HepG2 (cell line): ENCODE measurements at regions not wholly inside any gene's neighbourhood (a gene's known extent, or its start where the extent isn't known, plus 50 kb on each side); places are given as distances from the start of the nearest gene placed in this dataset.

Source experiments
- ATAC-seq: fragments of 200-7000 bp; cut with Tn5 transposase; 3 replicates; pipeline ENCODE4 v1.9.1; 2020; ENCODE audit warnings: mild to moderate bottlenecking, moderate library complexity
- BruUV-seq: library from RNA; stranded (reverse); fragments of 400-500 nt; replicated peaks from 2 replicates; lab custom pipeline; 2021; lab: Mats Ljungman, UMichigan
- CTCF ChIA-PET: fragments of 300-600 bp; formaldehyde crosslinking; extraction: SDS; loops from one replicate; lab custom pipeline; 2021; ENCODE audit warnings: low total read pairs, inconsistent platforms, low intra/inter-chr PET ratio; lab: Yijun Ruan, JAX
- POLR2A ChIA-PET: fragments of 350-600 bp; sonication (Branson Sonifier 250); formaldehyde crosslinking; loops from one replicate; lab custom pipeline; 2020; ENCODE audit warnings: antibody characterized with exemption, inconsistent platforms; lab: Yijun Ruan, JAX
- DNase-seq: peaks from one replicate; pipeline ENCODE4 v3.0.0-alpha.2; 2015; ENCODE audit warnings: low spot score
- FAIRE-seq: peaks from 3 replicates; lab custom pipeline; 2011; peaks lifted over from hg19 to GRCh38; lab: Jason Lieb, UNC
- H2AFZ ChIP-seq: one replicate; pipeline ENCODE4 v1.6.1; 2011; ENCODE audit warnings: low read length, inconsistent platforms
- H3K27ac ChIP-seq: fragments of 300-600 bp; 3 replicates; pipeline ENCODE4 v1.8.0; 2011; ENCODE audit warnings: mixed run types, mild to moderate bottlenecking, mixed read lengths, low read length, inconsistent platforms; ENCODE audit not compliant: insufficient read depth; ENCODE audit errors: extremely low read length
- H3K27me3 ChIP-seq, 2 experiments: fragments of 200-600 bp in 1 of 2; 2 replicates in 1 of 2; 3 replicates in 1 of 2; pipeline versions ENCODE4 v1.6.0 to v1.8.0; 2011; ENCODE audit warnings: low read length in 2 of 2, mild to moderate bottlenecking in 2 of 2, moderate library complexity in 2 of 2, inconsistent platforms in 1 of 2; ENCODE audit not compliant: insufficient read depth in 2 of 2, control insufficient read depth in 1 of 2
- H3K36me3 ChIP-seq, 2 experiments: fragments of 200-600 bp in 1 of 2; replicated peaks in 1 of 2; 2 replicates in 1 of 2; 3 replicates in 1 of 2; pipeline versions ENCODE4 v1.5.1 to v1.8.0; 2011; ENCODE audit warnings: low read length in 2 of 2, inconsistent platforms in 1 of 2; ENCODE audit not compliant: insufficient read depth in 2 of 2, control insufficient read depth in 1 of 2
- H3K4me1 ChIP-seq: 2 replicates; pipeline ENCODE4 v1.5.1; 2012; ENCODE audit warnings: low read length, inconsistent platforms; ENCODE audit not compliant: insufficient read depth
- H3K4me2 ChIP-seq: 2 replicates; pipeline ENCODE4 v1.6.0; 2011; ENCODE audit warnings: low read depth, low read length, inconsistent platforms
- H3K4me3 ChIP-seq, 3 experiments: fragments of 200-600 bp in 1 of 3; sonication (generic), shearing (Covaris generic) in 1 of 3; replicated peaks in 1 of 3; 2 replicates each; pipeline ENCODE4 v1.5.1; 2011 to 2016; ENCODE audit warnings: low read length in 3 of 3, inconsistent platforms in 2 of 3, low read depth in 2 of 3, mild to moderate bottlenecking in 2 of 3, control low read depth in 1 of 3, mixed read lengths in 1 of 3; ENCODE audit not compliant: insufficient read depth in 1 of 3
- H3K79me2 ChIP-seq: one replicate; pipeline ENCODE4 v1.6.1; 2011; ENCODE audit warnings: low read length, inconsistent platforms; ENCODE audit not compliant: insufficient read depth
- H3K9ac ChIP-seq: 2 replicates; pipeline ENCODE4 v1.6.0; 2011; ENCODE audit warnings: mild to moderate bottlenecking, low read depth, low read length, inconsistent platforms; ENCODE audit not compliant: insufficient read depth
- H3K9me3 ChIP-seq: 2 replicates; pipeline ENCODE4 v1.5.1; 2012; ENCODE audit warnings: mild to moderate bottlenecking, low read length
- H4K20me1 ChIP-seq: 2 replicates; pipeline ENCODE4 v1.6.0; 2011; ENCODE audit warnings: inconsistent platforms, mild to moderate bottlenecking, low read length, moderate library complexity; ENCODE audit not compliant: insufficient read depth
- AKNA ChIP-seq: sonication (generic); formaldehyde crosslinking; IDR thresholded peaks from 2 replicates; pipeline ENCODE4 v1.4.0; 2020; ENCODE audit warnings: missing genetic modification reagents, borderline replicate concordance
- ATAD3A ChIP-seq: sonication (generic); formaldehyde crosslinking; IDR thresholded peaks from 2 replicates; pipeline ENCODE4 v1.4.0; 2020; ENCODE audit warnings: missing genetic modification reagents
- ATF6 ChIP-seq: sonication (generic); formaldehyde crosslinking; conservative IDR thresholded peaks from 2 replicates; pipeline ENCODE4 v1.4.0; 2020; ENCODE audit warnings: missing genetic modification reagents
- DRAP1 ChIP-seq: IDR thresholded peaks from 2 replicates; pipeline ENCODE4 v1.6.1; 2016; ENCODE audit warnings: missing genetic modification reagents, missing compliant biosample characterization
- FOXM1 ChIP-seq: sonication (generic); formaldehyde crosslinking; IDR thresholded peaks from 2 replicates; pipeline ENCODE4 v1.5.0; 2020; ENCODE audit warnings: missing genetic modification reagents
- RCOR2 ChIP-seq: IDR thresholded peaks from 2 replicates; pipeline ENCODE4 v1.6.1; 2016; ENCODE audit warnings: missing biosample characterization, missing genetic modification reagents
- RELA ChIP-seq: sonication (generic); formaldehyde crosslinking; IDR thresholded peaks from 2 replicates; pipeline ENCODE4 v1.4.0; 2020; ENCODE audit warnings: missing genetic modification reagents
- RXRA ChIP-seq: sonication (generic); formaldehyde crosslinking; IDR thresholded peaks from 2 replicates; pipeline ENCODE4 v1.5.1; 2020; ENCODE audit warnings: missing genetic modification reagents
- TBX2 ChIP-seq: sonication (generic); formaldehyde crosslinking; IDR thresholded peaks from 2 replicates; pipeline ENCODE4 v1.5.0; 2020; ENCODE audit warnings: missing genetic modification reagents, mild to moderate bottlenecking, borderline replicate concordance
- TFDP2 ChIP-seq: sonication (generic); formaldehyde crosslinking; IDR thresholded peaks from 2 replicates; pipeline ENCODE4 v1.4.0; 2020; ENCODE audit warnings: missing genetic modification reagents
- THAP7 ChIP-seq: sonication (generic); formaldehyde crosslinking; IDR thresholded peaks from 2 replicates; pipeline ENCODE4 v1.8.1; 2023; ENCODE audit warnings: mild to moderate bottlenecking, missing genetic modification reagents
- ZFYVE20 ChIP-seq: sonication (generic); formaldehyde crosslinking; IDR thresholded peaks from 2 replicates; pipeline ENCODE4 v1.8.0; 2023; ENCODE audit warnings: low read depth, mild to moderate bottlenecking, moderate library complexity, missing genetic modification reagents, borderline replicate concordance
- ZNF264 ChIP-seq: sonication (generic); formaldehyde crosslinking; IDR thresholded peaks from 2 replicates; pipeline ENCODE4 v1.4.0; 2020; ENCODE audit warnings: missing genetic modification reagents
- ZNF543 ChIP-seq: sonication (generic); formaldehyde crosslinking; IDR thresholded peaks from 2 replicates; pipeline ENCODE4 v1.4.0; 2020; ENCODE audit warnings: mild to moderate bottlenecking, missing genetic modification reagents
- ZNF674 ChIP-seq: sonication (generic); formaldehyde crosslinking; IDR thresholded peaks from 2 replicates; pipeline ENCODE4 v1.5.0; 2020; ENCODE audit warnings: low read depth, mild to moderate bottlenecking, missing genetic modification reagents
- ZNF776 ChIP-seq: sonication (generic); formaldehyde crosslinking; IDR thresholded peaks from 2 replicates; pipeline ENCODE4 v1.4.0; 2020; ENCODE audit warnings: mild to moderate bottlenecking, missing genetic modification reagents
- WGBS: methylation state at CpG from one replicate; pipeline ENCODE4 v1.1.6; 2017; ENCODE audit warnings: low lambda C conversion rate; 5-methylcytosine and 5-hydroxymethylcytosine counted together
- in situ Hi-C: cut with HindIII; loops from 2 replicates; pipeline ENCODE4 v1.10.0; 2017; ENCODE audit warnings: low pct_unique_long_range_greater_than_20kb; ENCODE audit not compliant: extremely low pct_ligation_motif_present
- intact Hi-C: fragments of 100-400 bp; cut with micrococcal nuclease; formaldehyde crosslinking; loops from one replicate; pipeline ENCODE4 v1.10.0; 2022; ENCODE audit not compliant: unreplicated experiment

GRCh38 chr2:150859162-150859561, 371.7 kb upstream of the RND3 start (continued):
- no peak for TF ChIP-seq TFDP2
- no peak for TF ChIP-seq ATAD3A (CRISPR knock-in tag)
- no peak for TF ChIP-seq TBX2 (CRISPR knock-in tag)

- intact Hi-C loops: no loop called here
- TF ChIP-seq FOXM1 (no peak), DRAP1 (CRISPR knock-in tag) (no peak), ZFYVE20 (CRISPR knock-in tag) (no peak), AKNA (CRISPR knock-in tag) (no peak), ZNF776 (CRISPR knock-in tag) (no peak), ATF6 (CRISPR knock-in tag) (no peak), RELA (CRISPR knock-in tag) (no peak), RXRA (CRISPR knock-in tag) (no peak), THAP7 (CRISPR knock-in tag) (no peak), ZNF674 (no peak), RCOR2 (CRISPR knock-in tag) (no peak), ZNF264 (CRISPR knock-in tag) (no peak), ZNF543 (no peak)
Measured at GRCh38 chr2:150858382-150858781, 370.9 kb upstream of the RND3 start.

More at GRCh38 chr2:150858382-150858781, 370.9 kb upstream of the RND3 start:
- peaks cover 1% of the 10 kb centered on the region for H3K9me3 ChIP-seq
- H3K4me1 ChIP-seq: no peaks in the 10 kb centered on the region
- in situ Hi-C loops: no loop called here
- DNase-seq (no peak), FAIRE-seq (no peak), ATAC-seq (no peak)
- no peak overlapping the region for H3K27ac ChIP-seq
- no TSS peak for BruUV-seq
- H3K36me3 ChIP-seq: no peaks in the 10 kb centered on the region
- WGBS: 29% methylated on average over 5 of the region's 5 CpGs
- H2AFZ ChIP-seq: no peak overlapping the region
- no peaks in the 10 kb centered on the region for H4K20me1 ChIP-seq
- H3K79me2 ChIP-seq: no peaks in the 10 kb centered on the region
- no peak overlapping the region for H3K4me2 ChIP-seq
- H3K27me3 ChIP-seq: no peaks in the 10 kb centered on the region
- POLR2A ChIA-PET: no interaction called here
- no peak overlapping the region for H3K4me3 ChIP-seq
- CTCF ChIA-PET: no interaction called here
- H3K9ac ChIP-seq: no peak overlapping the region
